Fibroblast of the aortic adventitia (primary cell): ENCODE measurements at regions not wholly inside any gene's neighbourhood (a gene's known extent, or its start where the extent isn't known, plus 50 kb on each side); places are given as distances from the start of the nearest gene placed in this dataset.

Source experiments
- DNase-seq: peaks from one replicate; pipeline ENCODE4 v3.0.0-alpha.2; 2010; ENCODE audit warnings: low read depth
- H3K4me3 ChIP-seq: 2 replicates; pipeline ENCODE4 v1.5.1; 2011; ENCODE audit warnings: low read depth, mild to moderate bottlenecking, control low read depth, low read length, moderate library complexity
- TF ChIP-seq, protein P1 (sequence below): IDR thresholded peaks from 2 replicates; pipeline ENCODE4 v1.5.1; 2011; ENCODE audit warnings: mild to moderate bottlenecking, low read length, control low read depth, inconsistent platforms; ENCODE audit not compliant: insufficient read depth

DNA sequence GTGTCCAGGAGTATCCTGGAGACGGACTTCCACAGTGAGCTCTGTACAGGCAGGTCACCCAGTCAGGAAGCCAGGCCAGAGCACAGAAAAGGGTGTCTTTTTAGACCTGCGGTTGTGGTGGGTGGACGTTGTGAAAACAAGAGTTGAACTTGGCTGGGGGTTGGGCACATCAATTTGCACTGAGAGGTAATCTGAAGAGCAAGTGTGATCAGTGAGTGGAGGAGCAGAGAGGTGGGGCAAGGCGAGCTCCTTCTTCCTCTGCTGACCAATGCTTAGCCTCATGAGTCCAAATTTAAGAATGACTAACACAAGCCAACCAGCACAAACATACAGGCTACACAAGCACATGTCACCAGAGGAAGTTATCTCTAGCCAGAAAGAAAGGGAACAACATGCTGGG, 310.8 kb downstream of the TCERG1L start:
- H3K4me3 ChIP-seq: no peak overlapping the region
- TF ChIP-seq, protein P1, sequence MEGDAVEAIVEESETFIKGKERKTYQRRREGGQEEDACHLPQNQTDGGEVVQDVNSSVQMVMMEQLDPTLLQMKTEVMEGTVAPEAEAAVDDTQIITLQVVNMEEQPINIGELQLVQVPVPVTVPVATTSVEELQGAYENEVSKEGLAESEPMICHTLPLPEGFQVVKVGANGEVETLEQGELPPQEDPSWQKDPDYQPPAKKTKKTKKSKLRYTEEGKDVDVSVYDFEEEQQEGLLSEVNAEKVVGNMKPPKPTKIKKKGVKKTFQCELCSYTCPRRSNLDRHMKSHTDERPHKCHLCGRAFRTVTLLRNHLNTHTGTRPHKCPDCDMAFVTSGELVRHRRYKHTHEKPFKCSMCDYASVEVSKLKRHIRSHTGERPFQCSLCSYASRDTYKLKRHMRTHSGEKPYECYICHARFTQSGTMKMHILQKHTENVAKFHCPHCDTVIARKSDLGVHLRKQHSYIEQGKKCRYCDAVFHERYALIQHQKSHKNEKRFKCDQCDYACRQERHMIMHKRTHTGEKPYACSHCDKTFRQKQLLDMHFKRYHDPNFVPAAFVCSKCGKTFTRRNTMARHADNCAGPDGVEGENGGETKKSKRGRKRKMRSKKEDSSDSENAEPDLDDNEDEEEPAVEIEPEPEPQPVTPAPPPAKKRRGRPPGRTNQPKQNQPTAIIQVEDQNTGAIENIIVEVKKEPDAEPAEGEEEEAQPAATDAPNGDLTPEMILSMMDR: no peak
- no peak for DNase-seq

DNA sequence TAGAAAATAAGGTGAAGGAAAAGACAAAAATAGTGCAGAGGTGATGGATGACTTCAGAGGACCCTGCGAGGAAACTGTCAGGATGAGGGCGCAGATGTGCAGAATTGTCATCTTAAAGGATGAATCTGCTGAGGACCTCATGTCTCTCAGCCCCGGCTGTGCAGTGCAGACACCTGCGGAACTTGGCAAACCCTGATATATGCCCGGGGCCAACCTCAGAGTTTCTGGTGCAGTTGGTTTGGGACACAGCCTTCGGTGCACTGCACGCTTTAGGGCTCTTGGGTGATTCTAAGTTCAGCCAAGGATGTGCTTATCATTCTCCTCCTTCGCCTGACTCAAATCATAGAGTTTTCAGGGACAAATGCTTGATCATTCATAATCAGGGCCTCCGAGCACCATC, 310.1 kb downstream of the TCERG1L start:
- TF ChIP-seq, protein P1: no peak
- H3K4me3 ChIP-seq: no peak overlapping the region
- no peak for DNase-seq

DNA sequence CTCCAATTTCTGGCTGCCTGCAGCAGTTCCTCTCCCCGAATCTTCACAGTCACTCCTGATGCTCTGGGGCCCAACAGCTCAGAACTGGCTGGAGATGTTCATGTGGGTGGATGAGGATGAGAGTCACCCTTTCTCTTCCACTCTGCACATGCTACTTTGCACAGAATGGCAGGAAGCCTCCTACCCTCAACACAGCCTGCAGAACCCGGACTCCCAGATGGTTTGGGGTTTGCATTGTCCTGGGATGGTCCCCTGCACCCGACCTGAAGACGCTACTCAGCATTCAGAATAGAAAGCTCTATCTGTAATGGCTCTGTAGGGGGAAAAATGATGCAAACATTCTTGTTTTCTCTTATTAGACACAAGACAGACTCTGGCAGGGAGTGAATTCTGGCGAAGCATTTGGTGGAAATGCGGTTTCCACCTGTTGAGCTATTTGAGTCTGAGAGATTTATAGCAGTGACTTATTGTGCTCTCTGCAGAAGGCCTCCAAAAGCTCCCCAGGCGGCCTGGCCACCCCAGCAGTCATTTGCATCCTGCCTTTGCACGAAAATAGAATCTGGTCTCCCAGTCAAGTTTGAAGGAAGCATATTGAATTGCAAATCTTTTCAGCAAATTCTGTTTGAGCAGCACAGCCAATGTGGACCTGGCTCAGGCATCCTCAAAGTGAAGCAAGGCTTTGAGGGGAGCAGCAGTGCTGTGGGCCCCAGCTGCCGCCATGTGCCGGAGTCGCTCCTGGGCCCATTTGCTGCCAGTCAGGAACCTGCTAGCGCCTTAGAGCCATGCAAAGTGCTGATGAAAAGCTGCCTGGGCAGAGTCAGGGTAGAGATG, 309.3 kb downstream of the TCERG1L start:
- no peak for DNase-seq
- H3K4me3 ChIP-seq: no peak overlapping the region
- TF ChIP-seq, protein P1: no peak

DNA sequence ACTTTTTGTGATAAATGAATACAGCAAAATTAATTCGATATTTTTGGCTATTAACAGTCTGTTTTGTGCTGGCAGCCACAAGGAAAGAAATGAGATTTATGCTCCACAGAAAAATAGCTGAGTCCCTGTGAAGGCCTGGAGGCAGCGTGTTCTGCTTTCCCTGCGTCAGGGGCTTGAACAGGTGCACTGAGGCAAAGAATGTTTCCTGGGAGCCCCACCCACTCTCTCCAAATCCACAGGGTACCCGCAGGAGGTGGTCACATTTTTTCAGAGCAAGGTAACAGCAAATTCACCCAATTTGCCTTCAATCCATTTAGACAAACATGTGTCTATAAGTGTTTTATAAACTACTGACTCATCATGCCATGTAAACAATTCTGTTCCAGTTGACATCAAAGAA, 308.1 kb downstream of the TCERG1L start:
- DNase-seq: no peak
- TF ChIP-seq, protein P1: no peak
- no peak overlapping the region for H3K4me3 ChIP-seq

DNA sequence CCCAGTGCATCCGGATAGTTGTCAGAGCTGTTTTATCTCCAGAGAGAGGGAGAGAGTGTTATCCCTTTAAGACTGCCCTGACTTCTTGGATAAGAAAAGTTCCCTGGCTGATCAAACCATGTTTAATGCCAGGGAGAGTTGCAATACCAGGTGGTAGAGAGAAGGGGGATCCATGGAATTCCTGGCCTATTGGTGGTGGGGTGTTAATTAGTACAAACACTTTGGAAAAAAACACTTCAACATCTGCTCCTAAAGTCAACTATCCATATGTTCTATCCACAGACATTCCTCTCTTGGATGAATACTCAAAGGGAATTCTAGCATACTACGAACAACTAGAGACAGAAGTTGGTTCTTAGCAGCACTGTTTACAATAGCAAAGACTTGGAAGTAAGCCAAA, 307.2 kb downstream of the TCERG1L start:
- DNase-seq: no peak
- TF ChIP-seq, protein P1: no peak
- no peak overlapping the region for H3K4me3 ChIP-seq

DNA sequence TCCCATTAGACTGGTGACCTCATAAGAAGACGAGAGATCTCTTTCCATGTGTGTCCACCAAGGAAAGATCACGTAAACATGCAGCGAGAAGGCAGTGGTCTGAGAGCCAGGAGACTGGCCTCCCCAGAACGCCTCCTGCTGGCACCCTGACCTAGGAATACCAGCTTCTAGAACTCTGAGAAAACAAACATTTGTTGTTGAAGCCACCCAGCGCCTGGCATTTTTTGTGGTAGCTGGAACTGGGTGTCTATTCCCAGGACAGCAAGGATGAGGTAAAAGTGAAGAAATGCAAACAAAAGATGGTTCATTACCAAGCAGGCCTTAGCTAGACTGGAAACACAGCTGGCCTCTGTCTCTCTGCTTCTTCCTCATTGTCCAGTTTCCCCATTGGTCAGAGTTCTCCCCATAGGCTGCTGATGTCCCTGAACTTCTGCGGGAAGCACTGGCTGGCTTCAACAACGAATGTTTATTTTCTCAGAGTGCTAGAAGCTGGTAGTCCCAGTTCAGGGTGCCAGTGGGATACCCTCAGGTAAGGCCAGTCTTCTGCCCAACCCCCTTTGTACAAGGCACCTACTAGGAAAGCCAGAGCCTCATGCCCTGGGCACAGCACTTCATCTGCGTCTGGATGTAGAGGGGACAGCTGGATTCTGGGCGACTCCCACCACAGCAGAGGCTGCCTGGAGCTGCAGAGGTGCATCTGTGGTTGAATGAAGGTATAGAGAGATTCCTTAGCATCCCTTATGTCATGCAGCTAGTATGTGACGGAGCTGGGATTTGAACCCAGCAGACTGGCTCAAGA, 304.9 kb downstream of the TCERG1L start:
- H3K4me3 ChIP-seq: no peak overlapping the region
- no peak for DNase-seq
- TF ChIP-seq, protein P1: no peak
